Stomach (tissue), 4 donors: ENCODE measurements at regions not wholly inside any gene's neighbourhood (a gene's known extent, or its start where the extent isn't known, plus 50 kb on each side); places are given as distances from the start of the nearest gene placed in this dataset.

Experiments used
- CTCF ChIP-seq, 7 experiments: fragments of 450-650 bp in 4 of 7; fragments of 200-600 bp in 3 of 7; sonication (generic) in 3 of 7; IDR thresholded peaks; one replicate each; pipeline ENCODE4 v1.5.1; 2016 to 2019; ENCODE audit warnings: antibody characterized with exemption in 7 of 7, control low read depth in 2 of 7, mild to moderate bottlenecking in 1 of 7
- POLR2A ChIP-seq, 4 donors: fragments of 450-650 bp; IDR thresholded peaks; one replicate each; pipeline ENCODE4 v1.6.1; 2016; ENCODE audit warnings: antibody characterized with exemption in 4 of 4, control low read depth in 2 of 4, mild to moderate bottlenecking in 1 of 4, moderate library complexity in 1 of 4
- POLR2AphosphoS5 ChIP-seq, 3 donors: sonication (generic); formaldehyde crosslinking; IDR thresholded peaks; one replicate each; pipeline ENCODE4 v1.6.1; 2016; ENCODE audit warnings: antibody characterized with exemption in 3 of 3

DNA sequence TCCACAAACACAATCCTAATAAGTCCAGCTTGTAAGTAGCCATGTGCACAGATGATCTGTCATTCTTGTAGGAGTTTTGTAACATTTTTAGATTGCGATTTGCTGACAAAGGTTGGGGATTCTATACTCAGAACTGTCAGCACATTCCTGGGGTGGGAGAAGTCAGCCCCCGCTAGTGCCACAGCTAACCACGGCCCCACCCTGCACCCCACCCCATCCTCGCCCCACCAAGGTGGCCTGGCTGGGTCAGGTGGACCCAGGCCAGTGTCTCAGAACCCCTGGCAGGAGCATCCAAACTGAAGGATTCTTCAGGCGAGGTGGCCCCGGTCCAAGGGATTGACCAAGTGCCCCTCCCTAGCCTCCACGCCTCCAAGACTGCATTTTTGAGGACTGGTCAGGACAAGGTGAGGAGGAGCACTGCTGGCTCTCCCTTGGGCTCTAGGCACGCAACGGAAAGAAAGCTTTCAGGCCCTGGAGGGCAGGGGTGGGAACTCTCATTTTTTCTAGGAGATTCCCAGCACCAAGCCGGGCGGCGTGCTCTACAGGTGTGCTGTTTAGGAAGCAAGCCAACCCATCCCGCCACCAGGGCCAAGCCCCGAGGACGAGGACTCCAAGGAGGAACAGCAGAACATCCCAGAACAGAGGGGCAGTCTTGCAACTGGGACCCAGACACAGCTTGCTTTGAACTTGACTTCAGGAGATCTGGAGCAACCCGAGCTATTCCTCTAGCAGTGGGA lies 172.8 kb downstream of the BCL11B start:
- TF ChIP-seq CTCF (IDR thresholded peaks at IDR 0.05) (no peak), POLR2A (IDR thresholded peaks at IDR 0.05) (no peak), POLR2AphosphoS5 (IDR thresholded peaks at IDR 0.05) (no peak)
